Rectal smooth muscle tissue (tissue), 1 donor: ENCODE measurements at regions not wholly inside any gene's neighbourhood (a gene's known extent, or its start where the extent isn't known, plus 50 kb on each side); places are given as distances from the start of the nearest gene placed in this dataset.

Experiments
- H3K27ac ChIP-seq: one replicate; pipeline ENCODE4 v1.7.0; 2013; ENCODE audit warnings: low read depth, low read length, inconsistent platforms
- H3K27me3 ChIP-seq: one replicate; pipeline ENCODE4 v1.7.0; 2013; ENCODE audit warnings: low read length; ENCODE audit not compliant: control insufficient read depth, insufficient read depth
- H3K36me3 ChIP-seq: one replicate; pipeline ENCODE4 v1.7.0; 2013; ENCODE audit warnings: low read length; ENCODE audit not compliant: control insufficient read depth, insufficient read depth
- H3K4me1 ChIP-seq: one replicate; pipeline ENCODE4 v1.7.0; 2013; ENCODE audit warnings: low read length; ENCODE audit not compliant: control insufficient read depth, insufficient read depth
- H3K4me3 ChIP-seq: one replicate; pipeline ENCODE4 v1.7.0; 2013; ENCODE audit warnings: low read length
- H3K9ac ChIP-seq: one replicate; pipeline ENCODE4 v1.7.0; 2013; ENCODE audit warnings: low read length

- Histone ChIP-seq H3K4me3 (no peak overlapping the region), H3K27ac (no peak overlapping the region), H3K4me1 (no peaks in the 10 kb centered on the region), H3K27me3 (no peaks in the 10 kb centered on the region), H3K9ac (no peak overlapping the region), H3K36me3 (no peaks in the 10 kb centered on the region)
Observed at GRCh38 chr15:94611656-94612055, 380.3 kb downstream of the MCTP2 start.

GRCh38 chr15:94615688-94616087 is 384.3 kb downstream of the MCTP2 start:
- Histone ChIP-seq H3K9ac (no peak overlapping the region), H3K4me1 (no peaks in the 10 kb centered on the region), H3K36me3 (no peaks in the 10 kb centered on the region), H3K4me3 (no peak overlapping the region), H3K27me3 (no peaks in the 10 kb centered on the region), H3K27ac (no peak overlapping the region)

GRCh38 chr15:94620632-94621031 is 389.3 kb downstream of the MCTP2 start:
- H3K4me1 ChIP-seq, result no peaks in the 10 kb centered on the region
- no peaks in the 10 kb centered on the region for H3K36me3 ChIP-seq
- H3K9ac ChIP-seq, result no peak overlapping the region
- H3K27me3 ChIP-seq, result no peaks in the 10 kb centered on the region
- H3K4me3 ChIP-seq, result no peak overlapping the region
- no peak overlapping the region for H3K27ac ChIP-seq

GRCh38 chr15:94621736-94622135 is 390.4 kb downstream of the MCTP2 start:
- no peaks in the 10 kb centered on the region for H3K27me3 ChIP-seq
- H3K4me3 ChIP-seq, result no peak overlapping the region
- no peaks in the 10 kb centered on the region for H3K4me1 ChIP-seq
- no peak overlapping the region for H3K9ac ChIP-seq
- H3K36me3 ChIP-seq, result no peaks in the 10 kb centered on the region
- no peak overlapping the region for H3K27ac ChIP-seq

- H3K9ac ChIP-seq, result no peak overlapping the region
- no peaks in the 10 kb centered on the region for H3K27me3 ChIP-seq
- H3K36me3 ChIP-seq, result no peaks in the 10 kb centered on the region
- no peaks in the 10 kb centered on the region for H3K4me1 ChIP-seq
- no peak overlapping the region for H3K4me3 ChIP-seq
- H3K27ac ChIP-seq, result no peak overlapping the region
Observed at GRCh38 chr15:94626949-94627348, 395.6 kb downstream of the MCTP2 start.

GRCh38 chr15:94631608-94632007 is 400.2 kb downstream of the MCTP2 start:
- no peaks in the 10 kb centered on the region for H3K4me1 ChIP-seq
- no peaks in the 10 kb centered on the region for H3K27me3 ChIP-seq
- no peak overlapping the region for H3K4me3 ChIP-seq
- H3K9ac ChIP-seq, result no peak overlapping the region
- no peaks in the 10 kb centered on the region for H3K36me3 ChIP-seq
- no peak overlapping the region for H3K27ac ChIP-seq

- Histone ChIP-seq H3K4me1 (no peaks in the 10 kb centered on the region), H3K27me3 (no peaks in the 10 kb centered on the region), H3K27ac (no peak overlapping the region), H3K36me3 (no peaks in the 10 kb centered on the region), H3K4me3 (no peak overlapping the region), H3K9ac (no peak overlapping the region)
Observed at GRCh38 chr15:94638183-94638582, 406.8 kb downstream of the MCTP2 start.

- Histone ChIP-seq H3K27me3 (no peaks in the 10 kb centered on the region), H3K27ac (no peak overlapping the region), H3K4me1 (no peaks in the 10 kb centered on the region), H3K4me3 (no peak overlapping the region), H3K9ac (no peak overlapping the region), H3K36me3 (no peaks in the 10 kb centered on the region)
Observed at GRCh38 chr15:94639701-94640100, 408.3 kb downstream of the MCTP2 start.

GRCh38 chr15:94644433-94644832 is 413.1 kb downstream of the MCTP2 start:
- no peak overlapping the region for H3K9ac ChIP-seq
- H3K4me3 ChIP-seq, result no peak overlapping the region
- H3K27me3 ChIP-seq, result no peaks in the 10 kb centered on the region
- H3K36me3 ChIP-seq, result no peaks in the 10 kb centered on the region
- no peak overlapping the region for H3K27ac ChIP-seq
- H3K4me1 ChIP-seq, result no peaks in the 10 kb centered on the region

GRCh38 chr15:94653071-94653470 is 421.7 kb downstream of the MCTP2 start:
- H3K27me3 ChIP-seq, result no peaks in the 10 kb centered on the region
- no peak overlapping the region for H3K27ac ChIP-seq
- no peaks in the 10 kb centered on the region for H3K4me1 ChIP-seq
- no peaks in the 10 kb centered on the region for H3K36me3 ChIP-seq
- no peak overlapping the region for H3K4me3 ChIP-seq
- H3K9ac ChIP-seq, result no peak overlapping the region

- Histone ChIP-seq H3K27me3 (no peaks in the 10 kb centered on the region), H3K9ac (no peak overlapping the region), H3K27ac (no peak overlapping the region), H3K4me3 (no peak overlapping the region), H3K4me1 (no peaks in the 10 kb centered on the region), H3K36me3 (no peaks in the 10 kb centered on the region)
Observed at GRCh38 chr15:94655249-94655880, 424.0 kb downstream of the MCTP2 start.

GRCh38 chr15:94665676-94666441 is 434.5 kb downstream of the MCTP2 start:
- Histone ChIP-seq H3K9ac (no peak overlapping the region), H3K36me3 (no peaks in the 10 kb centered on the region), H3K27ac (no peak overlapping the region), H3K4me3 (no peak overlapping the region), H3K4me1 (no peaks in the 10 kb centered on the region), H3K27me3 (no peaks in the 10 kb centered on the region)

- no peaks in the 10 kb centered on the region for H3K27me3 ChIP-seq
- H3K36me3 ChIP-seq, result no peaks in the 10 kb centered on the region
- H3K4me1 ChIP-seq, result peaks cover 1% of the 10 kb centered on the region
- H3K9ac ChIP-seq, result no peak overlapping the region
- no peak overlapping the region for H3K4me3 ChIP-seq
- no peak overlapping the region for H3K27ac ChIP-seq
Observed at GRCh38 chr15:94666553-94666952, 435.2 kb downstream of the MCTP2 start.
